Aorta (tissue), 5 donors: ENCODE measurements at regions not wholly inside any gene's neighbourhood (a gene's known extent, or its start where the extent isn't known, plus 50 kb on each side); places are given as distances from the start of the nearest gene placed in this dataset.

Experiments
- ATAC-seq: fragments of 200-7000 bp; cut with Tn5 transposase; one replicate; pipeline ENCODE4 v1.9.1; 2022; ENCODE audit warnings: moderate library complexity; ENCODE audit not compliant: low FRiP score
- DNase-seq, 2 donors: peaks; one replicate each; pipeline ENCODE4 v3.0.0-alpha.2; 2020
- H3K27ac ChIP-seq, 2 donors: one replicate each; pipeline ENCODE4 v1.5.1; 2013; ENCODE audit warnings: low read length in 2 of 2, mild to moderate bottlenecking in 2 of 2, moderate library complexity in 2 of 2, control low read depth in 1 of 2, inconsistent platforms in 1 of 2, low read depth in 1 of 2
- H3K27me3 ChIP-seq, 2 donors: one replicate each; pipeline ENCODE4 v1.6.1; 2013; ENCODE audit warnings: control low read depth in 1 of 2, low read length in 1 of 2, mild to moderate bottlenecking in 1 of 2, moderate library complexity in 1 of 2; ENCODE audit not compliant: insufficient read depth in 2 of 2, control insufficient read depth in 1 of 2
- H3K36me3 ChIP-seq, 2 donors: one replicate each; pipeline ENCODE4 v1.6.1; 2013; ENCODE audit warnings: control low read depth in 1 of 2, low read length in 1 of 2, mild to moderate bottlenecking in 1 of 2; ENCODE audit not compliant: insufficient read depth in 2 of 2, control insufficient read depth in 1 of 2
- H3K4me1 ChIP-seq, 2 donors: one replicate each; pipeline ENCODE4 v1.6.1; 2013; ENCODE audit warnings: low read length in 2 of 2, control low read depth in 1 of 2, mild to moderate bottlenecking in 1 of 2, moderate library complexity in 1 of 2; ENCODE audit not compliant: insufficient read depth in 2 of 2, control insufficient read depth in 1 of 2
- H3K4me3 ChIP-seq, 2 donors: one replicate each; pipeline ENCODE4 v1.5.1; 2013; ENCODE audit warnings: low read length in 2 of 2, control low read depth in 1 of 2, mild to moderate bottlenecking in 1 of 2
- H3K9me3 ChIP-seq: one replicate; pipeline ENCODE4 v1.6.1; 2013; ENCODE audit warnings: mild to moderate bottlenecking, low read length; ENCODE audit not compliant: control insufficient read depth
- WGBS, 2 donors: extraction: QIAGEN DNeasy Blood & Tissue Kit; methylation state at CpG; one replicate each; pipeline ENCODE4 v1.1.7; 2013; 5-methylcytosine and 5-hydroxymethylcytosine counted together
- intact Hi-C, 2 donors: fragments of 100-400 bp; cut with DNase I; formaldehyde crosslinking; loops; one replicate each; pipeline versions ENCODE4 v1.14.2 to v1.15.0; 2022
- donor health status: healthy with polysubstance abuse.
- donor health status: Bipolar disorder and iron deficiency.
- donor health status: DM: no; HTN: no; CAD: no.
- donor health status: DM: no; HTN: no; CAD: no.
- donor health status: DM: yes; HTN: yes; CAD: no.

GRCh38 chr9:71632776-71633175, 135.5 kb downstream of the CEMIP2 start:
- H3K27ac ChIP-seq: no peak overlapping the region
- no peaks in the 10 kb centered on the region for H3K36me3 ChIP-seq
- DNase-seq: no peak
- H3K4me1 ChIP-seq: no peaks in the 10 kb centered on the region
- H3K27me3 ChIP-seq: no peaks in the 10 kb centered on the region
- 82 to 84% methylated on average over 5 of the region's 5 CpGs for WGBS, 2 donors
- ATAC-seq: no peak
- H3K9me3 ChIP-seq: no peaks in the 10 kb centered on the region
- no peak overlapping the region for H3K4me3 ChIP-seq
- intact Hi-C loops: no loop called here

- H3K4me1 ChIP-seq: no peaks in the 10 kb centered on the region
- ATAC-seq (no peak), DNase-seq (no peak)
- no peaks in the 10 kb centered on the region for H3K27me3 ChIP-seq
- no peak overlapping the region for H3K4me3 ChIP-seq
- intact Hi-C loops: no loop called here
- no peaks in the 10 kb centered on the region for H3K9me3 ChIP-seq
- H3K36me3 ChIP-seq: no peaks in the 10 kb centered on the region
- no peak overlapping the region for H3K27ac ChIP-seq
- 82 to 83% methylated on average over 3 of the region's 3 CpGs for WGBS, 2 donors
These were observed 137.8 kb downstream of the CEMIP2 start for GRCh38 chr9:71630377-71630995.

- DNase-seq: no peak
- ATAC-seq: no peak
- H3K27ac ChIP-seq: no peak overlapping the region
- 49 to 50% methylated on average over 3 of the region's 3 CpGs for WGBS, 2 donors
- no peaks in the 10 kb centered on the region for H3K27me3 ChIP-seq
- H3K4me1 ChIP-seq: no peaks in the 10 kb centered on the region
- H3K4me3 ChIP-seq: no peak overlapping the region
- no peaks in the 10 kb centered on the region for H3K36me3 ChIP-seq
- intact Hi-C loops: no loop called here
- no peaks in the 10 kb centered on the region for H3K9me3 ChIP-seq
These were observed 138.6 kb downstream of the CEMIP2 start for GRCh38 chr9:71629578-71630215.

- Histone ChIP-seq H3K9me3 (no peaks in the 10 kb centered on the region), H3K27me3 (no peaks in the 10 kb centered on the region), H3K36me3 (no peaks in the 10 kb centered on the region), H3K4me3 (no peak overlapping the region), H3K4me1 (no peaks in the 10 kb centered on the region), H3K27ac (no peak overlapping the region)
- DNase-seq (no peak), ATAC-seq (no peak)
- WGBS, 2 donors: 88 to 92% methylated on average over 3 of the region's 3 CpGs
- intact Hi-C loops: no loop called here
These were observed 140.1 kb downstream of the CEMIP2 start for GRCh38 chr9:71628247-71628646.

GRCh38 chr9:71627537-71627936, 140.8 kb downstream of the CEMIP2 start:
- intact Hi-C loops: no loop called here
- 30 to 32% methylated on average over 1 of the region's 1 CpG for WGBS, 2 donors
- H3K4me1 ChIP-seq: no peaks in the 10 kb centered on the region
- DNase-seq (no peak), ATAC-seq (no peak)
- no peaks in the 10 kb centered on the region for H3K9me3 ChIP-seq
- H3K36me3 ChIP-seq: no peaks in the 10 kb centered on the region
- no peak overlapping the region for H3K4me3 ChIP-seq
- no peaks in the 10 kb centered on the region for H3K27me3 ChIP-seq
- no peak overlapping the region for H3K27ac ChIP-seq

GRCh38 chr9:71626395-71626794, 141.9 kb downstream of the CEMIP2 start:
- ATAC-seq (no peak), DNase-seq (no peak)
- no peaks in the 10 kb centered on the region for H3K36me3 ChIP-seq
- WGBS, 2 donors: 90 to 91% methylated on average over 1 of the region's 1 CpG
- intact Hi-C loops: no loop called here
- H3K4me1 ChIP-seq: no peaks in the 10 kb centered on the region
- H3K27me3 ChIP-seq: no peaks in the 10 kb centered on the region
- H3K9me3 ChIP-seq: no peaks in the 10 kb centered on the region
- H3K4me3 ChIP-seq: no peak overlapping the region
- no peak overlapping the region for H3K27ac ChIP-seq

- H3K9me3 ChIP-seq: no peaks in the 10 kb centered on the region
- H3K27me3 ChIP-seq: no peaks in the 10 kb centered on the region
- DNase-seq: no peak
- no peak overlapping the region for H3K4me3 ChIP-seq
- no peak overlapping the region for H3K27ac ChIP-seq
- no peaks in the 10 kb centered on the region for H3K36me3 ChIP-seq
- WGBS, 2 donors: 86 to 93% methylated on average over 3 of the region's 3 CpGs
- intact Hi-C loops: no loop called here
- H3K4me1 ChIP-seq: no peaks in the 10 kb centered on the region
- ATAC-seq: no peak
These were observed 143.6 kb downstream of the CEMIP2 start for GRCh38 chr9:71624728-71625127.

- intact Hi-C loops: no loop called here
These were observed 147.6 kb downstream of the CEMIP2 start for GRCh38 chr9:71620746-71621145.

GRCh38 chr9:71620331-71620730, 148.0 kb downstream of the CEMIP2 start:
- Histone ChIP-seq H3K36me3 (no peaks in the 10 kb centered on the region), H3K4me1 (no peaks in the 10 kb centered on the region), H3K9me3 (no peaks in the 10 kb centered on the region), H3K27me3 (no peaks in the 10 kb centered on the region), H3K4me3 (no peak overlapping the region), H3K27ac (no peak overlapping the region)
- intact Hi-C loops: no loop called here
- WGBS, 2 donors: 62 to 64% methylated on average over 2 of the region's 2 CpGs
- no peak for DNase-seq
- ATAC-seq: no peak

More at GRCh38 chr9:71620746-71621145, 147.6 kb downstream of the CEMIP2 start:
- Histone ChIP-seq H3K4me1 (no peaks in the 10 kb centered on the region), H3K36me3 (no peaks in the 10 kb centered on the region), H3K27me3 (no peaks in the 10 kb centered on the region), H3K9me3 (no peaks in the 10 kb centered on the region), H3K4me3 (no peak overlapping the region), H3K27ac (no peak overlapping the region)
- WGBS, 2 donors: 69 to 83% methylated on average over 1 of the region's 1 CpG
- no peak for DNase-seq
- ATAC-seq: no peak
